GM18507 (cell line): ENCODE measurements at regions not wholly inside any gene's neighbourhood (a gene's known extent, or its start where the extent isn't known, plus 50 kb on each side); places are given as distances from the start of the nearest gene placed in this dataset.

ENCODE experiments used
- DNase-seq: peaks from one replicate; pipeline ENCODE4 v3.0.0; 2011; ENCODE audit warnings: low read depth; ENCODE audit not compliant: insufficient read length; ENCODE audit errors: extremely low spot score
- FAIRE-seq: peaks from 2 replicates; lab custom pipeline; 2011; peaks lifted over from hg19 to GRCh38; lab: Jason Lieb, UNC

GRCh38 chr15:96217983-96218382 lies 112.5 kb upstream of the NR2F2 start:
- FAIRE-seq (no peak), DNase-seq (no peak)

DNA sequence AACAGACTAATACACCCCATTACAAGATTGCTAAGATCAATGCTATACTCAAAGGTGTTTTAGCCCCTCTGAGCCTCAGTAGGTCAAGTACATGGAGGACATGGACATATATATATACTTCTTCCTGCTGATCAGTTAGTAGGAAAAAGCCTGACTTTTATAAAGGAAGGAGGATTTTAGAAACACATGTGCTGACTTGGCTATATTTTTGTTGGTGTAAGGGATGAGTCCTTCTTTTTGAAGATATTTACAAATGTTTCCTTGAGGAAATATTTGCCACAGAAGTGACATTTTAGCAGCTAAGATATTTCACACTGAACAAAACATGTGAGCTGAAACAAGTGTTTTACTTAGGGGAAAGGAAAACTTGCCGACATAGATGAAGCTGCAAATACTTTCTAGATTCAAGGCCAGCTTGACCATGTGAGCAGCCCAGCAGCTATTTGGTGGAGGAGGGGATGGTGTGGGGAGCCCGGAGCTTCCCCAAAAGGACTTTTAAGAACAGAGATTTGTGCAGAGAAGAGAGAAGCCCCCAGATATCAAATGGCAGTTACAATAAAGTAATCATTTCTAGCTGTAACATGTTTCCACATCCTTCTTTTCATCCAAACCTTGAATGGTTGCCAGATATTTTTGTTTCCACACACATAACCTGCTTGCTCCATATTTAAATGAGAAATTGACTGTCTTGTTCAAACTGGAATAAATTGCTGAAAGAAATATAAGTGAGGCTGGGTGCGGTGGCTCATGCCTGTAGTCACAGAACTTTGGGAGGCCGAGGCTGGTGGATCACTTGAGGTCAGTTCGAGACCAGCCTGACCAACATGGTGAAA lies 111.7 kb upstream of the NR2F2 start:
- FAIRE-seq: no peak
- DNase-seq: no peak

GRCh38 chr15:96219681-96220080 lies 110.8 kb upstream of the NR2F2 start:
- FAIRE-seq (no peak), DNase-seq (no peak)

GRCh38 chr15:96220657-96221056 lies 109.8 kb upstream of the NR2F2 start:
- DNase-seq (no peak), FAIRE-seq (no peak)

- DNase-seq: no peak
- FAIRE-seq: no peak
These were observed 107.5 kb upstream of the NR2F2 start for GRCh38 chr15:96222981-96223380.

DNA sequence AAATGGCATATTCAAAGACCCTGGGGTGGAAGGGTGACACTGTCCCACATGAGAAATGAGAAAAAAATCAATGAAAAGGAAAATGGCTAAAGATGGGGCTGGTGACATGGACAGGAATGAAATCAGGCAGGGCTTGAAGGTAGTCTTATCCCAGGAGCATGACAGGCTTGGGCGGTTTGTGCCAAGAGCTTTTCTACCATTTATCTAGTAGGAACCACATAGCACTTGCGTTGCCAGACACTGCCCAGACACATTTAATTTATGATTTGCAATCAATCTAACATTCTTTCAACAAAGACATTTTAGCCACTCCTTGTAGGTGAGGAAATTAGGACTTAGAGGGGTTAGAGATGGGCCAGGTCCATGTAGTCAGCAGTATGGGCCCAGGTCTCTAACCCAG lies 106.6 kb upstream of the NR2F2 start:
- no peak for FAIRE-seq
- no peak for DNase-seq

DNA sequence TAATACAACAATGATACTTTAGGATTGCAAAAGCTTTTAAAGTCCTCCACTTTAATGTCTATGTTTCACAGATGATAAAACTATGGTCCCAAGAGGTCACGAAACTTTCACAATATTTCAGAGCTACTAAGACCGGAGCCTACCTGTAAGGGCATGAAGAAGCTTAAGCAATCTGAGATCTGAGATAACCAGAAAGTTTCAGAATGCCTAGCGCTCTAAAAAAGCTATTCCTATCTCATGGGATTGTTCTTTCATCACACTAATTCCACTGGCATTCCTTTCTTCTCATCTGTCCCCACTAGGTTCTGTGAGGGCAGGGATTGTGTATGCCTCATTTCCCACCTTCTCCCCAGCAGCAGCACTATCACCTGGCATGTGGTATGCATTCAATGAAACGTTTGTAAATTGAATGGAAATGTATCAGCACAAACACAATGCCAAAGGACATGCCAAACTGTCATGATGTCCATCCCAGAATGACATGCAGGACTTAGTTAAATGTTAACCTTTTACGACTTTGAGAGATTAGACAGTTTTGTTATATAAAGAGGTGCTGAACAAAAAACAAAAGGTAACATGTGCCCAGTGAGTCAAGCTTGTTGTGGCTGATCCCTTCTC lies 104.7 kb upstream of the NR2F2 start:
- DNase-seq (no peak), FAIRE-seq (no peak)

DNA sequence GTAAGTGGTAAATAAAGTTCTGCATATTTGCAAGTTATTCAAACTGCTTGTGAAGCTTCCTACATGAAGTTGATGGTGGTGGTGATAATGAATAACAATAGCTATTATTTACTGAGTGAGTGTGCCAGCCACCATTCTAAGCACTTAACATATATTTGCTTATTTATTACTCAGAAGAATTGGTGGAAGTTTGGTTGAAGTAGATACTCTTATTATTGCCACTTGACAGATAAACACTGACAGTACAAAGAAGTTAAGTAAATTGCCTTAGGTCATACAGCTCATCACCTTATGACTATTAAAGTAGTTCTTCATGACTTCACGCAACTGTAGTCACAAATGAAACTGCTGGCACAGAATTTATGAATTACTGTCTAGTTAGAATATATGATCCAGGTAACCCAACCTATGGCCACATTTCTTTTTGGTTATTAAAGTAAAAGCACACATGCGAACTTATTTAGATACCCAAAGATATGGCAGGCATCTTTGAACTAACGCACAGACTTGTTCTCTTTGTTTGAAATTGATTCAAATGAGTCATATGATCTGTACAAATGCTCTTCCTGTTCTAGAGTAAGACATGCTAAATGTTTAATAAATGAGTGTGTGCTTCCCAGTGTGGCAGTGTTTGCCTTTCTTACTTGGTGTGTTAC lies 99.8 kb upstream of the NR2F2 start:
- FAIRE-seq: no peak
- DNase-seq: no peak

GRCh38 chr15:96232335-96232734 lies 98.2 kb upstream of the NR2F2 start:
- FAIRE-seq: no peak
- DNase-seq: no peak

DNA sequence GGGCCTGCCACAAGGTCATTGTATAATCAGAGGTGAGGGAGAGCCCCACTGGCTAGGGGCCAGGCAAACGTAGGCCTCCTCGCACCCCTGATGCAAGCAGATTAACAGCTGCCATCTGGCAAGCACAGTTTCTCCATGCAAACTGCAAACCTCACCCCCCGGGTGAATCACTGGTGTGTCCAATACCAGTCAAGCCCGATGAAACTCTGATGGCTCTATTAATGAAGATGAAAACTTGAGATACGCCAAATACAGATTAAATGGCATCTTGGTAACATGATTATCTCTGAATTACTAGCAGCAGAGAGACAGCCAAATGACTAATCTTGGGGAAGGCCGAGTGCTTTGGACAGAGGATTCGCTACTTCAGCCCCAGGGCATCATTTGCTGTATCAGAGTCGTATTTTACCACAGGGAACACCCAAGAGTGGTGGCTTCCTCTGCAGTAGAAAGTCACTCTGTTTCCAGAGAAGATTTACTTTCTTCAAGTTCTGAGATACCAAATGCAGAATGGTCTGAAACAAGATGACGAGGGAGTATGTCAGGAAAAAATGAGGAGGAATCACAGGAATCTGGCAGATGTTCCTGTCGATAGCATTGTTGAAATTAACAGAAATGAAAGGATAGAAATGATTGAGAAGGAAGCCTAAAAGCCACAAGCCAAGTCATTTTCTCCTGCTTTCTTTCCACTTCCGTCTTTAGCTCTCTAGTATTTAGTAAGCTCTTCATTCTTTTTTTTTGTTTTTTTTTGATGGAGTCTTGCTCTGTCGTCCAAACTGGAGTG lies 96.2 kb upstream of the NR2F2 start:
- FAIRE-seq: no peak
- DNase-seq: no peak

DNA sequence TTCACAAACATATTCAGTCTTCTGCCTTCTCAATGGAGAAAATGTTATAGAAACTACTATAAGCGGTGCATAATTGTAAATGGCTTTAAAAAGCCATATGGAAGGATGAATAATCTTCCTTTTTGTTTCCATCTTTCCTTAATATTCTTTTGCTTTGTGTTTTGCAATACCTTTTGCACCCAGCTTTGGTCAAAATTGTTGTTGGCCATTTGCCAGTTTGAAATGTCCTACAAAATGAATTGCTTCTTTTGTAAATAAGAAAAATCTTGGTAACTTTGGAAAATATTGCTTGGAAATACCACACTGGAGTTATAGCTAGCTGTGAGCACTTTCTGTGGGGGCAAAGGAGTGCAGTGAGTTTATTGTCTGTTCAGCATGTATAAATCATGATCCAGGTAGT lies 93.5 kb upstream of the NR2F2 start:
- no peak for FAIRE-seq
- no peak for DNase-seq

GRCh38 chr15:96242761-96243160 lies 87.7 kb upstream of the NR2F2 start:
- DNase-seq (no peak), FAIRE-seq (no peak)

- FAIRE-seq (no peak), DNase-seq (no peak)
These were observed 86.8 kb upstream of the NR2F2 start for GRCh38 chr15:96243701-96244100.

- no peak for DNase-seq
- FAIRE-seq: no peak
These were observed 85.2 kb upstream of the NR2F2 start for GRCh38 chr15:96245252-96245651.

- FAIRE-seq: no peak
- DNase-seq: no peak
These were observed 84.4 kb upstream of the NR2F2 start for GRCh38 chr15:96246057-96246456.

DNA sequence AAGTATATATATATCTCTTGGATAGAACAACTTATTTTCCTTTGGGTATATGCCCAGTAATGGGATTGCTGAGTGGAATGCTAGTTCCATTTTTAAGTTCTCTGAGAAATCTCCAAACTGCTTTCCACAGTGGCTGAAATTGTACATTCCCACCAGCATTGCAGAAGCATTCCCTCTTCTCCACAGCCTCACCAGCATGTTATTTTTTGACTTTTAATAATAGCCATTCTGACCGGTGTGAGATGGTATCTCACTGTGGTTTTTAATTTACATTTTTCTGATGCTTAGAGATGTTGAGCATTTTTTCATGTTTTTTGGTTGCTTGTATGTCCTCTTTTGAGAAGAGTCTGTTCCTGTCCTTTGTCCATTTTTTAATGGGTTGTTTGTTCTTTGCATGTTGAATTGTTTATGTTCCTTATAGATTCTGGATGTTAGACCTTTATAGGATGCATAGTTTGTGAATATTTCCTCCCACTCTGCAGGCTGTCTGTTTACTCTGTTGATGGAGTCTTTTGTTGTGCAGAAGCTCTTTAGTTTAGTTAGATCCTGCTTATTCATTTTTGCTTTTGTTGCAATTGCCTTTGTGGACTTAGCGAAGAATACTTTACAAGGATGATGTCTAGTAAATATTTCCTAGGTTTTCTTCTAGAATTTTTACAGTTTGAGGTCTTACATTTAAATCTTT lies 82.7 kb upstream of the NR2F2 start:
- FAIRE-seq (no peak), DNase-seq (no peak)

DNA sequence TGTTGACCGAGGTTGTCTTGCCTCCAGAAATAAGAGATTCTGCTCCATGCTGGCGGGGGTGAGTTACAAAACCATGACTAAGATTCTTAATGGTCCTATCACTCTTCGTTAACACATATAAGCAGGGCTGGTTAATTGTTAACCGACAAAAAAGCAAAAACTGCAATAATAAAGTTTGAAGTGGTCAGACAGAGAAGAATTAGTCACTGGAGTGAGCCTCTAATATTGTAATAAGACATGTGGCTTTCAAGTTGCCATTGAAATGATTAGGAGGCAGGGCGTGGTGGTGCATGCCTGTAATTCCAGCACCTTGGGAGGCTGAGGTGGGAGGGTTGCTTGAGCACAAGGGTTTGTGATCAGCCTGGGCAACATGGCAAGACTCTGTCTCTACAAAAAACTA lies 78.4 kb upstream of the NR2F2 start:
- no peak for DNase-seq
- no peak for FAIRE-seq

- no peak for FAIRE-seq
- DNase-seq: no peak
These were observed 77.3 kb upstream of the NR2F2 start for GRCh38 chr15:96253006-96253747.

- no peak for DNase-seq
- FAIRE-seq: no peak
These were observed 76.3 kb upstream of the NR2F2 start for GRCh38 chr15:96254173-96254572.
